IPS-18c (cell line): ENCODE measurements at regions not wholly inside any gene's neighbourhood (a gene's known extent, or its start where the extent isn't known, plus 50 kb on each side); places are given as distances from the start of the nearest gene placed in this dataset.

ENCODE experiments used
- H3K4me3 ChIP-seq: 2 replicates; pipeline ENCODE4 v1.7.0; 2013; ENCODE audit warnings: low read depth, mild to moderate bottlenecking, low read length, moderate library complexity; ENCODE audit not compliant: insufficient read depth
- H3K9me3 ChIP-seq: one replicate; pipeline ENCODE4 v1.6.1; 2013; ENCODE audit warnings: mild to moderate bottlenecking, low read length, moderate library complexity; ENCODE audit not compliant: control insufficient read depth, insufficient read depth

- H3K4me3 ChIP-seq, result no peak overlapping the region
- no peaks in the 10 kb centered on the region for H3K9me3 ChIP-seq
Measured at GRCh38 chr2:529852-530251, 147.4 kb downstream of the TMEM18 start.

- no peak overlapping the region for H3K4me3 ChIP-seq
- H3K9me3 ChIP-seq, result no peaks in the 10 kb centered on the region
Measured at GRCh38 chr2:529424-529823, 147.8 kb downstream of the TMEM18 start.

DNA sequence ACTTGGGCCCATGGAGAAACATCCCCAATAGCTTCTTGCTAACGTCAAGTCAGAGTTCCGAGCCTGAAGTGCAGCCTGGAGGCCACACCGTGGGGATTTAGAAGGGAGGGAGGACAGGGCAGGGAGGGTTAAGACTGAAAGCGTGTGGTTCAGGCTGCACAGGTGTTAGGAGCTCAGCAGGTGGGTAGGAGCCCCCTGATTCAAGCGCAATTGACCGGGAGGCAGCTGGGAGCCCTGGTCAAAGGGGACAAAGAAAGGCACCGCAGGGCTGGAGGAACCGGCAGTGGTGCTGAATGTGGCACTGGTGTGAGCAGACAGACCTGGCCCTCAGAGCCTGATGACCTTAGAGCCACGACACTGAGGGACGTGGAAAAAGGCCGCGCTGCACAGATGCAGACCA lies 149.6 kb downstream of the TMEM18 start:
- no peaks in the 10 kb centered on the region for H3K9me3 ChIP-seq
- no peak overlapping the region for H3K4me3 ChIP-seq

DNA sequence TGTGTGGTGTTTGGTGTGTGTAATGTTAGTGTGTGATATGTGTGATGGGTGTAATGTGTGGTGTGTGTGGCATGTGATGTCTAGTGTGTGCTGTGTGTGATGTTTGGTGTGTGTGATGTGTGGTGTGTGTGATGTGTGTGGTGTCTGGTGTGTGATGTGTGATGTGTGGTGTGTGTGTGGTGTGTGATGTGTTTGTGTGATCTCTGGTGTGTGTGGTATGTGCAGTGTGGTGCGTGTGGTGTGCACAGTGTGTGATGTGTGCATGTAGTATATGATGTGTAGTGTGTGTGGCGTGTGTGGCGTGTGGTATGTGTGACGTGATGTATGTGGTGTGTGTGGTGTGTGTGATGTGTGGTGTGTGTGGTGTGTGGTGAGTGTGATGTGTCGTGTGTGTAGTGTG lies 150.3 kb downstream of the TMEM18 start:
- Histone ChIP-seq H3K9me3 (no peaks in the 10 kb centered on the region), H3K4me3 (no peak overlapping the region)

GRCh38 chr2:525611-526010 lies 151.6 kb downstream of the TMEM18 start:
- H3K9me3 ChIP-seq, result no peaks in the 10 kb centered on the region
- no peak overlapping the region for H3K4me3 ChIP-seq

GRCh38 chr2:525021-525420 lies 152.2 kb downstream of the TMEM18 start:
- Histone ChIP-seq H3K9me3 (no peaks in the 10 kb centered on the region), H3K4me3 (no peak overlapping the region)

GRCh38 chr2:524442-524841 lies 152.8 kb downstream of the TMEM18 start:
- Histone ChIP-seq H3K4me3 (no peak overlapping the region), H3K9me3 (no peaks in the 10 kb centered on the region)

GRCh38 chr2:523698-524270 lies 153.4 kb downstream of the TMEM18 start:
- Histone ChIP-seq H3K4me3 (no peak overlapping the region), H3K9me3 (no peaks in the 10 kb centered on the region)

- no peak overlapping the region for H3K4me3 ChIP-seq
Measured at GRCh38 chr2:522776-523175, 154.4 kb downstream of the TMEM18 start.

DNA sequence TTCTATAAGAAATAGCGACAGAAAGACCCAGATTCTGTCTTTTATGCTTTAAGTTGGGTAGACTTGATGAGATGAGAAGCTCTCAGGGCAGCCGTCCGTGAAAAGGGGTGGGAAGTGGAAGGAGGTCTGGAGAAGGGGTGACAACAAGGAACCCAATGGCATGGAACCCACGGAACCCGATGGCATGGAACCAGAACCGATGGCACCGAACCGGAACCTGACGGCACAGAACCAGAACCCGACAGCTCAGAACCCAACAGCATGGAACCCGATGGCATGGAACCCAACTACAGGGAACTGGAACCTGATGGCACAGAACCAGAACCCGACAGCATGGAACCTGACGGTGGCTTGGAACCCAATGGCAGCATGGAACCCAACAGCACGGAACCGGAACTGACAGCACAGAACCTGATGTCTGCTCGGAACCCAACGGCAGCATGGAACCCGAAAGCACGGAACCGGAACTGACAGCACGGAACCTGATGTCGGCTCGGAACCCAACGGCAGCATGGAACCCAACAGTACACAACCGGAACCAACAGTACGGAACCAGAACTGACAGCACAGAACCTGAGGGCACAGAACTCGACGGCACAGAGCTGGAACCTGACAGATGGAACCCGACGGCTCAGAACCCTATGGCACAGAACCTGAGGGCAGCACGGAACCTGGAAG lies 155.2 kb downstream of the TMEM18 start:
- H3K4me3 ChIP-seq, result no peak overlapping the region
- H3K9me3 ChIP-seq, result no peaks in the 10 kb centered on the region

More at GRCh38 chr2:522776-523175, 154.4 kb downstream of the TMEM18 start:
- H3K9me3 ChIP-seq, result no peaks in the 10 kb centered on the region

DNA sequence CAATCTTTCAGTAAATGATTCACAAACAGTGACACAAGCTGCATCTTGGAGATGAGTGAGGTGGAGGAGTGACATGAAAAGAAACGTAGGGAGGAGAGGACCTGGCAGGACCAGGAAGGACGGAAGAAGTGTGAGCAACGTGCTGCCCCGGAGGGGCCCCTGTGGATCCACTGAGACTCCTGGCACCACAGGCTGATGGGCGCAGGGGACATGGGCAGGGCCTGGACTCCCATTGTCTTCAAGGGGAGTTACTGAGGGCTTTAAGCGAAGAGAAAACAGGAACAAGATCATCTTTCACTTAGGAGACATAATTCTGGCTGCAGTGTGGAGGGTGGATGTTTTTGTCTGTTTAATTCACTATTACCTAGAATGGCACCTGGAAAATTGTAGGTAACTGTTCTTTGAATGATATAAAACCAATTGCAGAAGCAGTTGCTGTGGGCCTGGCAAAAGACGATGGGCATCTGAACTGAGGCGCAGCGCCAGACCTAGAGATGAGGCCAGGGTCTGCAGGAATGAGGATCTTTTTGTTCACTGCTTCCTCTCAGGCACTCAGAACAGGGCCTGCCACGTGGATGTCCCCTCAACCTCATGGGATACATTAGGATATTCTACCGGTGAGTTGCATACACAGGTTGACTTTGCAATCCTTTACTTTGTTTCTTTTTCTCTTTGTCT lies 156.4 kb downstream of the TMEM18 start:
- H3K9me3 ChIP-seq, result no peaks in the 10 kb centered on the region
- no peak overlapping the region for H3K4me3 ChIP-seq

DNA sequence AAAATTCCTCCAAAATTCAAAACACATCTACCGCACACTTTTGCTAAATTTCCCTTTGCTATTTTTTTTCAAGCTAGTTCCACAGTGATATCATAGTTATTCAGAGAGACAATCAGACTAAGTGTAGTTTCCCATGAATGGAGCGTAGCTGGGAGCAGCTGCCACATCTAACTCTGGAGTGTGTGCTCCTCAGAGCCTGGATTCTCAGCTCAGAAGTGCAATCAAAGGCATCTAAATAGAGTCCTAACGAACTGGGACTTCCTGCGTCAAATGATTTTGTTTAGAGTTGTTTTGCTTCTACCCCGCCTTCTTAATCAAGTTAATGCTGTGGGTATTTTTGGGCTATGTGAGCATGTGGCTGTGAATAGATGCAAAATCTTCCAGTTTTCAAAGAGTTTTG lies 160.3 kb downstream of the TMEM18 start:
- no peaks in the 10 kb centered on the region for H3K9me3 ChIP-seq

GRCh38 chr2:516131-516530 lies 161.1 kb downstream of the TMEM18 start:
- no peaks in the 10 kb centered on the region for H3K9me3 ChIP-seq
- H3K4me3 ChIP-seq, result no peak overlapping the region

More for the DNA sequence above, 160.3 kb downstream of the TMEM18 start:
- no peak overlapping the region for H3K4me3 ChIP-seq

- H3K4me3 ChIP-seq, result no peak overlapping the region
- no peaks in the 10 kb centered on the region for H3K9me3 ChIP-seq
Measured at GRCh38 chr2:515441-516127, 161.6 kb downstream of the TMEM18 start.

GRCh38 chr2:513981-514706 lies 163.1 kb downstream of the TMEM18 start:
- peaks cover 2% of the 10 kb centered on the region for H3K9me3 ChIP-seq

GRCh38 chr2:510839-511238 lies 166.4 kb downstream of the TMEM18 start:
- H3K9me3 ChIP-seq, result peaks cover 2% of the 10 kb centered on the region
- H3K4me3 ChIP-seq, result no peak overlapping the region

More at GRCh38 chr2:513981-514706, 163.1 kb downstream of the TMEM18 start:
- H3K4me3 ChIP-seq, result no peak overlapping the region

GRCh38 chr2:509888-510287 lies 167.3 kb downstream of the TMEM18 start:
- no peak overlapping the region for H3K4me3 ChIP-seq
- H3K9me3 ChIP-seq, result peaks cover 2% of the 10 kb centered on the region
